Tibial nerve (tissue), 4 donors: ENCODE measurements at regions not wholly inside any gene's neighbourhood (a gene's known extent, or its start where the extent isn't known, plus 50 kb on each side); places are given as distances from the start of the nearest gene placed in this dataset.
"Not testable (repeated sequence)": the region's sequence is repeated elsewhere in the genome, so short reads cannot be mapped to it uniquely, and the experiment has no call there.

ENCODE experiments used
- DNase-seq, 2 donors: peaks; one replicate each; pipeline ENCODE4 v3.0.0-alpha.2; 2019; ENCODE audit warnings: low spot score in 2 of 2
- H3K27ac ChIP-seq, 4 donors: fragments of 200-600 bp; sonication (generic) in 3 of 4; one replicate each; pipeline ENCODE4 v1.5.1; 2017 to 2019; ENCODE audit warnings: mild to moderate bottlenecking in 1 of 4
- H3K27me3 ChIP-seq, 2 donors: fragments of 200-600 bp; sonication (generic) in 1 of 2; one replicate each; pipeline versions ENCODE4 v1.5.1 to v1.6.0; 2017 to 2019
- H3K36me3 ChIP-seq, 3 donors: fragments of 200-600 bp; sonication (generic); one replicate each; pipeline ENCODE4 v1.5.1; 2018 to 2019
- H3K4me1 ChIP-seq, 4 donors: fragments of 200-600 bp; sonication (generic) in 3 of 4; one replicate each; pipeline ENCODE4 v1.5.1; 2017 to 2019
- H3K4me3 ChIP-seq, 4 donors: fragments of 200-600 bp; sonication (generic) in 3 of 4; one replicate each; pipeline ENCODE4 v1.5.1; 2017 to 2019; ENCODE audit warnings: mild to moderate bottlenecking in 1 of 4, moderate library complexity in 1 of 4
- H3K9me3 ChIP-seq, 4 donors: fragments of 200-600 bp; sonication (generic) in 3 of 4; one replicate each; pipeline ENCODE4 v1.5.1; 2017 to 2019
- EP300 ChIP-seq, 2 donors: sonication (generic); formaldehyde crosslinking; IDR thresholded peaks; one replicate each; pipeline ENCODE4 v1.6.1; 2017; ENCODE audit warnings: antibody characterized with exemption in 2 of 2, mild to moderate bottlenecking in 1 of 2
- POLR2A ChIP-seq, 2 donors: fragments of 450-650 bp; IDR thresholded peaks; one replicate each; pipeline ENCODE4 v1.6.1; 2017; ENCODE audit warnings: antibody characterized with exemption in 2 of 2, mild to moderate bottlenecking in 2 of 2, moderate library complexity in 2 of 2
- WGBS, 2 donors: methylation state at CpG; one replicate each; pipeline ENCODE4 v1.1.5; 2018; 5-methylcytosine and 5-hydroxymethylcytosine counted together
- TF ChIP-seq, protein P1 (sequence below), 5 experiments: fragments of 200-600 bp in 3 of 5; fragments of 450-650 bp in 2 of 5; sonication (generic) in 3 of 5; IDR thresholded peaks; one replicate each; pipeline ENCODE4 v1.5.1; 2016 to 2019; ENCODE audit warnings: antibody characterized with exemption in 5 of 5, mild to moderate bottlenecking in 3 of 5, moderate library complexity in 2 of 5

DNA sequence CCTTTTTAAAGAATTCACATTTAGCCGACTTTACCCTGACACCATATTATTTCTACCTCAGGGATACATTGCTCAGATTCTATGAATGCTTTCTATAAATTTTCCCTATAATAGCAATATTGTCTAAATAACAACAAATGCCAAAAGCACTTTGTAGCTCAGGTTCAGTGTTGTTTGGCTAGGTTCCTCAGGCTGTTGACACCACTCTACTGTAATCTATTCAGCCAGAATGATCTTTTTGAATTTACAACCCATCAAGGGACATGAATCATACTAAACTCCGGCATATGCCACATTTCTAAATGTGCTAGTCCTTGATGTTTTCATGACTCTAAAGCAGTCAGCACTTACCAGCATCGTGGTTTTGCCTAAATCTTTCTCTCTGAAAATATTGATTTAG lies 641.5 kb upstream of the CDH10 start:
- no peak overlapping the region for H3K4me3 ChIP-seq
- no peak for TF ChIP-seq POLR2A (IDR thresholded peaks at IDR 0.05)
- TF ChIP-seq, protein P1, sequence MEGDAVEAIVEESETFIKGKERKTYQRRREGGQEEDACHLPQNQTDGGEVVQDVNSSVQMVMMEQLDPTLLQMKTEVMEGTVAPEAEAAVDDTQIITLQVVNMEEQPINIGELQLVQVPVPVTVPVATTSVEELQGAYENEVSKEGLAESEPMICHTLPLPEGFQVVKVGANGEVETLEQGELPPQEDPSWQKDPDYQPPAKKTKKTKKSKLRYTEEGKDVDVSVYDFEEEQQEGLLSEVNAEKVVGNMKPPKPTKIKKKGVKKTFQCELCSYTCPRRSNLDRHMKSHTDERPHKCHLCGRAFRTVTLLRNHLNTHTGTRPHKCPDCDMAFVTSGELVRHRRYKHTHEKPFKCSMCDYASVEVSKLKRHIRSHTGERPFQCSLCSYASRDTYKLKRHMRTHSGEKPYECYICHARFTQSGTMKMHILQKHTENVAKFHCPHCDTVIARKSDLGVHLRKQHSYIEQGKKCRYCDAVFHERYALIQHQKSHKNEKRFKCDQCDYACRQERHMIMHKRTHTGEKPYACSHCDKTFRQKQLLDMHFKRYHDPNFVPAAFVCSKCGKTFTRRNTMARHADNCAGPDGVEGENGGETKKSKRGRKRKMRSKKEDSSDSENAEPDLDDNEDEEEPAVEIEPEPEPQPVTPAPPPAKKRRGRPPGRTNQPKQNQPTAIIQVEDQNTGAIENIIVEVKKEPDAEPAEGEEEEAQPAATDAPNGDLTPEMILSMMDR (IDR thresholded peaks at IDR 0.05) = no peak
- no peak for TF ChIP-seq EP300 (IDR thresholded peaks at IDR 0.05)
- 33 to 50% methylated on average over 3 of the region's 3 CpGs for WGBS, 2 donors

DNA sequence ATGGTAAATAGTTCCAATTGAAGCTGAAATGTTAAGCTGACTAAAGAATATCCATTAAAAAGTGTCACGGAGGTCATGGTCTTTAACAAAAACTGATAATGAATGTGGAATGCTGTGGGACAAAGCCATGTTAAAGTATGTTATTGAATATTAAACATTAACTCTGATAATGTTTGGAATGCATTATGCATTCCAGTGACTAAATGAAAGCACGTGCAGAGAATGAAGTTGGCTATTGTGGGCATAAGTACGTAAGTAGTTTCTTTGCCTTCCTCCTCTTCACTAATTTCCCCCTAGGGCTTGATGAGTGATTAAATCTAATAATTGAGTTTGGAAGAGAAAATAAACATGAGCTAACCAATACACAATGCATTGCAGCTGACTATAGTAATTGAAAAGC lies 640.4 kb upstream of the CDH10 start:
- Histone ChIP-seq H3K4me3 (no peak overlapping the region), H3K36me3 (no peaks in the 10 kb centered on the region), H3K27ac (no peak overlapping the region), H3K27me3 (no peaks in the 10 kb centered on the region), H3K9me3 (peaks cover 0 to 6% (median 0%) of the 10 kb centered on the region in 4 donors), H3K4me1 (no peaks in the 10 kb centered on the region)
- WGBS, 2 donors = 36 to 40% methylated on average over 3 of the region's 3 CpGs
- no peak for DNase-seq
- no peak for TF ChIP-seq POLR2A (IDR thresholded peaks at IDR 0.05)
- no peak for TF ChIP-seq EP300 (IDR thresholded peaks at IDR 0.05)
- TF ChIP-seq, protein P1 (IDR thresholded peaks at IDR 0.05) = no peak

More for the DNA sequence above, 641.5 kb upstream of the CDH10 start:
- H3K27me3 ChIP-seq = no peaks in the 10 kb centered on the region
- no peak overlapping the region for H3K27ac ChIP-seq
- H3K36me3 ChIP-seq = no peaks in the 10 kb centered on the region
- no peaks in the 10 kb centered on the region for H3K4me1 ChIP-seq
- DNase-seq = no peak
- peaks cover 0 to 9% (median 0%) of the 10 kb centered on the region in 4 donors for H3K9me3 ChIP-seq

DNA sequence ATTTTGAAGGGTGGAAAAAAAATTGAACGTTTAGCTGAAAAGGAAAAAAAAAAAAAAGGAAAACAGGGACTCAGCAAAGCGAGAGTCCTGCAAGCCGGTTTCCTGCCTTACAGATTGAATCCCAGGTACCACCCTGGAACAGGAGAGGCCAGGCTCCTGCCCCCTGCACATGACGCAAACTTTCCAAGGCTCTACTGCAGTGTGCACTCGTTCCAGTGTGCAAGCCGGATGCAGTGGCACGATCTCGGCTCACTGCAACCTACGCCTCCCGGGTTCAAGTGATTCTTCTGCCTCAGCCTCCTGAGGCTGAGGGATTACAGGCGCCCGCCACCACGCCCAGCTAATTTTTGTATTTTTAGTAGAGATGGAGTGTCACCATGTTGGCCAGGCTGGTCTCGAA lies 618.7 kb upstream of the CDH10 start:
- 91 to 95% methylated on average over 14 of the region's 14 CpGs for WGBS, 2 donors
- H3K27me3 ChIP-seq = not testable (repeated sequence)

DNA sequence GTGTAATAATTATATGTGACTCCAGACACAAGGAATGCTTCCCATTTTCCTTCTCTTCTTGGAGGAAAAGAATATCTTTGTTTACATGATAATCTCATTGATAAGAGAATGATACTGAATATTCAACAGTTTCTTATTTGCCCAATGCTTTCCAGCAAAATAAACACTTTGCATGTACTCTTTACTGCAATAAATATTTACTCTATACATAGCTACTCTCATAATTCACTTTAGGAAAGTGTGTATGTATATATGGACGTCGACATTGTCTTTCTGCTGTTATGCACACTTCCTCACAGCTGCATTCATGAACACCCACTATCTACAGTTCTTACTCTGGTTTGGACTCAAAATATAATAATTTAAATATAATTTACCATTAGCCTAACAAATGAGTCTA lies 617.4 kb upstream of the CDH10 start:
- H3K4me1 ChIP-seq = no peaks in the 10 kb centered on the region
- no peak for DNase-seq
- H3K36me3 ChIP-seq = no peaks in the 10 kb centered on the region
- TF ChIP-seq, protein P1 (IDR thresholded peaks at IDR 0.05) = no peak
- TF ChIP-seq EP300 (IDR thresholded peaks at IDR 0.05) = no peak
- TF ChIP-seq POLR2A (IDR thresholded peaks at IDR 0.05) = no peak
- no peaks in the 10 kb centered on the region for H3K27me3 ChIP-seq
- peaks cover 0 to 5% (median 0%) of the 10 kb centered on the region in 4 donors for H3K9me3 ChIP-seq
- no peak overlapping the region for H3K4me3 ChIP-seq
- no peak overlapping the region for H3K27ac ChIP-seq
- 66 to 70% methylated on average over 2 of the region's 2 CpGs for WGBS, 2 donors

More for the DNA sequence above, 618.7 kb upstream of the CDH10 start:
- H3K36me3 ChIP-seq, H3K27ac ChIP-seq, H3K4me1 ChIP-seq, H3K9me3 ChIP-seq, DNase-seq, H3K4me3 ChIP-seq: not testable (repeated sequence)

DNA sequence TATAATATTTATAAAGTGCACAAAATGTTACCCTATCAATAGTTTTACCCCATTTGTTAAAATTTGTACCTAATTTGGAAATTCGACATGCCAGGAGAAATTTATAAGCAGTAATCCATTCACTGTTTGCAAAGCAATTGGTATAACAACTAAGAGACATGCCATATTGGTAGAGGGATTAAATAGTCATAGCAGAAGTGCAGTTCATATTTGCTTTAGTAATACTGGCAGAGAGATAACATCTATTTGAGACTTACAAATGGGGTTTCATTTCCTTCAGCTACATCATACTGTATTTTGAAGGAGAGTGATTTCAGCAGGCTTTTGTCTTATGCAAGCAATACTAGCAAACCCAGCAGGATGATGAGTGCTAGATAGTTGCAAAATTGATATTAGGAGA lies 610.4 kb upstream of the CDH10 start:
- no peak overlapping the region for H3K27ac ChIP-seq
- TF ChIP-seq, protein P1 (IDR thresholded peaks at IDR 0.05) = no peak
- TF ChIP-seq EP300 (IDR thresholded peaks at IDR 0.05) (no peak), POLR2A (IDR thresholded peaks at IDR 0.05) (no peak)

DNA sequence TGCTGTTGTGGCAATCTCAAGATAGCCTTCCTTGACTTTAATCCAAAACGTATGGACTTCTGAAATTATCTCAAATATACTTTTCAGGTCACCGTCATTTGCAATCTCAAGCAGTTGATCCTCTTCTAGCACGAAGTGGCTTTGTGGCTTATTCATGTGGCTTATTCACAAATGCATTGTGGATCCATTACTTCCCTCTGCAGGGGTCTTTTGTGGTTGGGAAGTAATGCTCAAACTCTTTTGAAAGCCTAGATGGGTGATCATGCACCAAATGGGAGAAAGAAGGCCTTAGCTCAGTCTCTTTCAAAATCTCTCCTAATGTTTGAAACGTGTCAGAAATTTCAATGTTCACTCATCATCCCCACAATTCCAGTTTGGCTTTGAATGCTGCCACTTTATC lies 597.2 kb upstream of the CDH10 start:
- no peak for DNase-seq
- 70 to 71% methylated on average over 4 of the region's 4 CpGs for WGBS, 2 donors
- no peaks in the 10 kb centered on the region for H3K27me3 ChIP-seq
- no peaks in the 10 kb centered on the region for H3K36me3 ChIP-seq
- no peak overlapping the region for H3K4me3 ChIP-seq
- no peaks in the 10 kb centered on the region for H3K9me3 ChIP-seq
- TF ChIP-seq POLR2A (IDR thresholded peaks at IDR 0.05) (no peak), EP300 (IDR thresholded peaks at IDR 0.05) (no peak)
- TF ChIP-seq, protein P1 (IDR thresholded peaks at IDR 0.05) = no peak
- H3K27ac ChIP-seq = no peak overlapping the region
- H3K4me1 ChIP-seq = no peaks in the 10 kb centered on the region

More for the DNA sequence above, 610.4 kb upstream of the CDH10 start:
- H3K27me3 ChIP-seq = no peaks in the 10 kb centered on the region
- DNase-seq = no peak
- H3K9me3 ChIP-seq = no peaks in the 10 kb centered on the region
- no peaks in the 10 kb centered on the region for H3K36me3 ChIP-seq
- no peak overlapping the region for H3K4me3 ChIP-seq
- 77 to 79% methylated on average over 1 of the region's 1 CpG for WGBS, 2 donors
- H3K4me1 ChIP-seq = no peaks in the 10 kb centered on the region

DNA sequence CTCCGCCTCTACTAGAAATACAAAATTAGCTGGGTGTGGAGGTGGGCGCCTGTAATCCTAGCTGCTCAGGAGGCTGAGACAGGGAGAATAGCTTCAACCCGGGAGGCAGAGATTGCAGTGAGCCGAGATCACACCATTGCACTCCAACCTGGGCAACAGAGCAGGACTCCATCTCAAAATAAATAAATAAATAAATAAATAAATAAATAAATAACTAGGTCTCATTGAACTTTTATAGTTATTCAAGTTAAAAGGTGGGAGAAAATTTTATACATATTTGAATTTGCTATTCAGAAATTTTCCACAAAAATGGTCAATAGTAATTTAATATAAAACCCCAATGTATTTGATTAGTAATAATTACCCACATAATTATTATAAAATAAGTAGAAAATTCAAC lies 593.9 kb upstream of the CDH10 start:
- H3K27ac ChIP-seq, H3K36me3 ChIP-seq, DNase-seq, H3K4me1 ChIP-seq, H3K27me3 ChIP-seq, H3K4me3 ChIP-seq, H3K9me3 ChIP-seq: not testable (repeated sequence)
- 92 to 96% methylated on average over 4 of the region's 4 CpGs for WGBS, 2 donors
